Activated naive CD8-positive, alpha-beta T cell treated with anti-CD3 and anti-CD28 coated beads, Interleukin-2, amount 10 ng/mL, durations not matched to agents 7 days and 5 days (primary cell): ENCODE measurements at regions not wholly inside any gene's neighbourhood (a gene's known extent, or its start where the extent isn't known, plus 50 kb on each side); places are given as distances from the start of the nearest gene placed in this dataset.

Experiments
- ATAC-seq: fragments of 150-1000 bp; cut with Tn5 transposase; one replicate; pipeline ENCODE4 v1.10.0; 2021; ENCODE audit warnings: low read depth, moderate library complexity
- POLR2A ChIA-PET: fragments of 350-600 bp; sonication (Branson Sonifier 250); formaldehyde crosslinking; loops from one replicate; lab custom pipeline; 2021; ENCODE audit warnings: antibody characterized with exemption; lab: Charles Lee
- DNase-seq: peaks from one replicate; pipeline ENCODE4 v3.0.0; 2021
- H3K27ac Mint-ChIP-seq: one replicate; pipeline ENCODE4 v1.8.0; 2022; ENCODE audit warnings: mild to moderate bottlenecking, mixed read lengths
- H3K27me3 Mint-ChIP-seq: one replicate; pipeline ENCODE4 v1.8.0; 2022; ENCODE audit warnings: mild to moderate bottlenecking, moderate library complexity, mixed read lengths
- H3K36me3 Mint-ChIP-seq: one replicate; pipeline ENCODE4 v1.8.0; 2021; ENCODE audit warnings: mild to moderate bottlenecking, mixed read lengths
- H3K4me1 Mint-ChIP-seq: one replicate; pipeline ENCODE4 v1.8.0; 2021; ENCODE audit warnings: mixed read lengths
- H3K4me3 Mint-ChIP-seq: one replicate; pipeline ENCODE4 v1.8.0; 2022; ENCODE audit warnings: mild to moderate bottlenecking, moderate library complexity, mixed read lengths
- H3K9me3 Mint-ChIP-seq: one replicate; pipeline ENCODE4 v1.8.0; 2021; ENCODE audit warnings: mixed read lengths

DNA sequence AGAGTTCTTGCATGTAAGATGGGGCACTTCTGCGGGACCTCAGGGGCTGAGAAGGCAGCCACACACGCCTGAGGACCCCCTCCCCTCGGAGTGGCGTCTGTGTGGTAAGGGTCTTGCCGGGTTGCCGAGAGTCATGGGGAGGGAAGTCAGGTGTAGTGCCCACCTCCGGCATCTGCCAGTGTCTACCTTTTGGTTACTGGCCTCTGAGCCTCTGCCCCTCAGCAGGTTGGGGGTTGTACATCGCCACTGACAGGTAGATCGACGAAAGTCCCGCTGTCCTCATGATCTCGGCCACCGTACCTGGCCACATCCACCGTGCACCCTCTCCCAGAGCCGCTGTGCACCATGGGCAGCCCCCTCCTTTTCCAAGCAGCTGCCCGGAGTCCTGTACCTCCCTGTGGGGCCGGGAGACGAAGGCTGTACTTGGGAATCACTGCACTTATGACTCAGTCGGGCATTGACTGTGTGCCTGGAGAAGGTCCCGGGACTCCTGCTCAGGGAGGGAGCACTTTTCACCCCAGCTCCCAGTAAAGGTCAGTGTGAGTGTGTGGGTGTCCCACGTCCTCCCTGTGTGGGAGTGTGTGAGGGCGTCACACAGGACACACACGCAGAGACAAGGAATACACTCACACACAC is 332.4 kb upstream of the MYT1L start:
- Mint-ChIP-seq H3K27me3 (no peaks in the 10 kb centered on the region), H3K9me3 (peaks cover 9% of the 10 kb centered on the region), H3K27ac (no peak overlapping the region), H3K4me1 (no peaks in the 10 kb centered on the region), H3K36me3 (no peaks in the 10 kb centered on the region), H3K4me3 (no peak overlapping the region)
- ATAC-seq: no peak
- POLR2A ChIA-PET: no interaction called here
- DNase-seq: no peak

DNA sequence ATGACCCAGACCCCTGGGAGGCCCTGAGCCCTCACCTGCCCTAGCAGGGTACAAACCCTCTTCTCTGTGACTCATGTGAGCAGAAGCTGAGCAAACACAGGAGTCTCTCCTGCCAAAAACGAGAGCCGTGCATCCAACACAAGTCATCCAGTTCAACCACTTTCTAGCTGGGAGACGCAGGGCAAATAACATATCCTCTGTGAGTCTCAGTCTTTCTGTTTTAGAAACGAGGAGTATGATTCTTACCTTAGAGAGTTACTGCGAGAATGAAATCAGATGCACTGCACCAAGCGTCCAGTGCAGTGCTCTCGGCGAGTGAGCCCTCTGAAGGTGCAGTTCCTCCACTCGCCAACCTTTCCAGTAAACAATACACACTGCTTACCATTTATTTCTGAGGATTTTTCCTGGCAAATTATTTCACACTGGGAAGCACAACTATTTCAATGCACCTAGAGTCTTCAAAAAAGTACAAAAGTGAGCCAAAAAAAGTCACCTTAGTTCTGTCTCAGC is 331.8 kb upstream of the MYT1L start:
- H3K4me3 Mint-ChIP-seq: no peak overlapping the region

DNA sequence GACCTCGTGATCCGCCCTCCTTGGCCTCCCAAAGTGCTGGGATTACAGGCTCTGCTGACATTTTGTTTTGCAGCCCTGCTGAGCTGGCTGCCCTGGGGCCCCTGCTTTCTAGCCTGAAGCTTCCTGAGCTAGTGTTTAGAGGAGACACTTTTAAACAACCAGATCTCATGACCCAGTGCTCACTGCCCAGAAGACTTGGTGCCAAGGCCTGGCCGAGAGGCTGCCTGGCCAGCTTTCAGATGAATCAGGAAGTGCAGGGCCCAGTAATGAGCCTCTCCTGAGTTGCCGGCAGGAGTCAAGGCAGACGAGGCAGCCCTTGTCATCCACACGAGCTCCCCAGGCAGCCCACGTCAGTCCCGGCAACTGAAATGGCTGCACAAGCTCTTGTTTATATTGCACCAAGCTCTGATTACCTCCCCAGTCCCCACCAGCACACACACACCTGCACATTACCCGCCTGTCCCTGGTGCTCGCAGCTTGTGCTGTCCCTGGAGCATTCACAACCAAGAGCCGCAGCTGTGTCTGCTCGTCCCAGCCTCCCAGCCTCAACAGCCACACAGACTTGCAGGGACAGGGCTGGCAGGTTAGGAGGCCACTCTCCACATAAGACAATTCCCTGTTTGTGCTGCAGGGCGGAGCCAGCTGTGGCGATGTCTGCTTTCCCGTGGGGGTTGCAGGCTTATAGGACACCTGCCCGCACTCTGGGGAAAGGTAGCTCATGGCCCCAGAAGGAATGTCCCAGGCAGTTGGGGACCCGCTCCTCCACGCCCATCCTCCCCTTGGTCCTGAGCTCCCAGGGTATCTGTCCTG is 331.2 kb upstream of the MYT1L start:
- Mint-ChIP-seq H3K36me3 (peaks cover 5% of the 10 kb centered on the region), H3K27ac (no peak overlapping the region), H3K4me3 (no peak overlapping the region), H3K27me3 (no peaks in the 10 kb centered on the region), H3K4me1 (peaks cover 2% of the 10 kb centered on the region), H3K9me3 (peaks cover 13% of the 10 kb centered on the region)
- DNase-seq: no peak
- ATAC-seq: no peak
- POLR2A ChIA-PET: no interaction called here

More for the DNA sequence above, 331.8 kb upstream of the MYT1L start:
- no peak overlapping the region for H3K27ac Mint-ChIP-seq
- H3K9me3 Mint-ChIP-seq: peaks cover 13% of the 10 kb centered on the region
- no peak for ATAC-seq
- H3K27me3 Mint-ChIP-seq: no peaks in the 10 kb centered on the region
- POLR2A ChIA-PET: no interaction called here
- no peaks in the 10 kb centered on the region for H3K4me1 Mint-ChIP-seq
- no peak for DNase-seq
- peaks cover 5% of the 10 kb centered on the region for H3K36me3 Mint-ChIP-seq

DNA sequence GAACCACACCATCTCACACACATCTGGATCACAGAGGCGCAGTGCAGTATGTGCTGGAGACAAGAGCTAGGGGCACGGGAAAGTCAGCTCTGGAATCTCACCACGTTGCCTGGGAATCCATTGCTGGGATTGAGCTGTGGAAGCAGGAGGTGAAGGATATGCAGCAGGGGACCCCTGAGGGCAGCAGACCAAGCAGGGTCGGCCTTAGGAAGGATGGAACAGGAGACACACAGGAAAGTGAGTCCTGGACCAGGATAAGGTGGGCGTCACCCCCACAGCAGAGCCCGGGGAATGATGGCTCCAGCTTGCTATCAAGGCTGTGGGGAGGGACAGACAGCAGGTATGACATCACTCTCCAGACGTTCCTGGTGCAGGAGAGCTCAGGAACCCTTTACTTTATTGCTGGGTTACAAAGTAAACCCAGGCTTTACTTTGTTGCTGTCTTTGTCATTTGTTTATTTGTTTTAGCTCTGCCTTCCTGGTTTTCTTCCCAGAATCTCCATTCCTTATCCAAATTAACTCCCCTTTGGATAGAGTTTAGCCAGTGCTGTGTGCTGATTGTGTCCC is 329.8 kb upstream of the MYT1L start:
- Mint-ChIP-seq H3K27me3 (no peaks in the 10 kb centered on the region), H3K4me3 (no peak overlapping the region)

DNA sequence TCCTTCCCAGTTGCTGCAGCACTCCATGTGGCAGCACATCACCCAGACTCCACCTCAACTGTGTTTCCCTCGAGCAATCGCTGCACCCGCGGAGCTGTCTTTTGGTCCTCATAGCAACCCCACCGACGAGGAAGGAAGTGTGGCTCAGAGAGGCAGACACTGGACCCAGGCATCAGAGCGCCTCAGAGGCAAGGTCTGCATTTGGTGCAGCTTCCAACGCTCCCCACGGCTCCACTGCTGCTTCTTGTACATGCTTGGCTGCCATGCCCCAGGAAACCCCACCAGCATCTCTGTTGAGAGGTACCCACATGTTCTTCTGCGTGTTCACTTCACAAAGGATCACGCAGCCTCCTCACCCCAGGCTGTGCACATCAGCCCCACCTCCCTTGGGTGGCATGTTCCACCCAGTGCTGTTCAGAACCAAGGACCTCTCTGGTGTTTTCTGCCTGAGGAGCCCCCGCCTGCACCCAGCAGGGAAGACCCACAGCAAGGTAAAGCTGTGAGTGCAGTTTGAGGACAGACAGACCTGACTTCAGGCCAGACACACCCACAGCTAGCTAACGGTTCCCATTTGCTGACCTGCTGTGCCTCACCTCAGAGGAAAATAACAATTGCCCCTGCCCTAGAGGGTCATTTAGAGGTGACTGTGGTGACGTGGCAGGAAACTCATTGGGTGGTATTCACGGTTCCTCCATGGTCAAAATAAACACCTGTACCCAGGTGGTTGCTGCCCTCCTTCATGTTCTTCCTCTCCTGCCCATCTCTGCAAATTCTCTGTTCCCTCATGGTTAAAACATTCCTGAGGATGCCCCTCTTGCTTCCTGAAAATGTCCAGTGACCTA is 326.3 kb upstream of the MYT1L start:
- H3K9me3 Mint-ChIP-seq: peaks cover 13% of the 10 kb centered on the region
- peaks cover 5% of the 10 kb centered on the region for H3K36me3 Mint-ChIP-seq
- ATAC-seq (peak; percentile 68), DNase-seq (no peak)
- no peaks in the 10 kb centered on the region for H3K27me3 Mint-ChIP-seq
- POLR2A ChIA-PET: no interaction called here
- H3K4me3 Mint-ChIP-seq: no peak overlapping the region
- H3K4me1 Mint-ChIP-seq: peaks cover 5% of the 10 kb centered on the region
- no peak overlapping the region for H3K27ac Mint-ChIP-seq

More for the DNA sequence above, 329.8 kb upstream of the MYT1L start:
- H3K36me3 Mint-ChIP-seq: peaks cover 5% of the 10 kb centered on the region
- peaks cover 13% of the 10 kb centered on the region for H3K9me3 Mint-ChIP-seq
- POLR2A ChIA-PET: no interaction called here
- ATAC-seq (no peak), DNase-seq (no peak)
- no peak overlapping the region for H3K27ac Mint-ChIP-seq
- peaks cover 5% of the 10 kb centered on the region for H3K4me1 Mint-ChIP-seq

DNA sequence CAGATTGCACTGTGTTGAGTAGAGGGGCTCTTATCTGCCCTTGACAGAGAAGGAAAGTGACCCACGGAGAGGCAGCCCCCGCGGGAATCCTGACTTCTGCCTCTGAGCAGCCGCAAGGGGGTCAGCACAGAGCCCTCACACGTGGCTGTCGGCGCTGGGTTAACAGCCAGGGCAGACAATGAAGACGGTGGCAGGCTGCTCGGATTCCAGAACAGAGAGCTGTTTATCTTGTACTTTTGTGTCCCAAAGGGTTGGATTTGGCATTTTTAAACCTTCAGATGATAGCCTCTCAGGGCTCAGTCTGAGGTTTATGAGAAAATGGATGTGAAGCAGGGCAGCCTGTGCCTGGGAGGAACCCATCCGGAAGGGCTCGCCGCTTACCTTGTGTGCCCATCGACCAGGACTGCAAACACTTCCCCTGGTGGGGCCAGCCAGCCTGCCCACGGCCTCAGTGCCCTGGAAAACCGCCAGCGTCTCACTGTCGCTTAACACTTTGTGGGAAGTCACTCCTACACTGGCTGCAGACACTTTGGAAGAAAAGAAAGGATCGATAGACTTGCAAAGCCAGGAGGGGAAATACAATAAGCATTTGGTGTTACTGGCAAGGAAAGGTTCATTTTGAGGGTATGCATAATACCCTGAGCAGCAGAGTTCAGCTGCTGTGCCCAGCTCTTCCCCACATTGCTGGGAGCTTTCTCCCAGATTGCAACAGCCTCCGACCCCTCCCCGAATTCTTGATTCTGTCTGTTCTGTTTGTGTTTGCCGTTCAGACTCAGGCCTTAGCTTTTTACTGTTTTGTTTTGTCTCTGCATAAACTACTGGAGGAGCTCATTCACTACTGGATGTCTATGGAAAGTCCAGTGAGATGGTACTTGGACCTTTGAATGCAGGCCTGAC is 325.3 kb upstream of the MYT1L start:
- no peak overlapping the region for H3K4me3 Mint-ChIP-seq
- no peaks in the 10 kb centered on the region for H3K27me3 Mint-ChIP-seq
- no peak for DNase-seq
- POLR2A ChIA-PET: no interaction called here
- peaks cover 5% of the 10 kb centered on the region for H3K4me1 Mint-ChIP-seq
- H3K27ac Mint-ChIP-seq: no peak overlapping the region
- peaks cover 13% of the 10 kb centered on the region for H3K9me3 Mint-ChIP-seq
- no peak for ATAC-seq
- peaks cover 5% of the 10 kb centered on the region for H3K36me3 Mint-ChIP-seq

DNA sequence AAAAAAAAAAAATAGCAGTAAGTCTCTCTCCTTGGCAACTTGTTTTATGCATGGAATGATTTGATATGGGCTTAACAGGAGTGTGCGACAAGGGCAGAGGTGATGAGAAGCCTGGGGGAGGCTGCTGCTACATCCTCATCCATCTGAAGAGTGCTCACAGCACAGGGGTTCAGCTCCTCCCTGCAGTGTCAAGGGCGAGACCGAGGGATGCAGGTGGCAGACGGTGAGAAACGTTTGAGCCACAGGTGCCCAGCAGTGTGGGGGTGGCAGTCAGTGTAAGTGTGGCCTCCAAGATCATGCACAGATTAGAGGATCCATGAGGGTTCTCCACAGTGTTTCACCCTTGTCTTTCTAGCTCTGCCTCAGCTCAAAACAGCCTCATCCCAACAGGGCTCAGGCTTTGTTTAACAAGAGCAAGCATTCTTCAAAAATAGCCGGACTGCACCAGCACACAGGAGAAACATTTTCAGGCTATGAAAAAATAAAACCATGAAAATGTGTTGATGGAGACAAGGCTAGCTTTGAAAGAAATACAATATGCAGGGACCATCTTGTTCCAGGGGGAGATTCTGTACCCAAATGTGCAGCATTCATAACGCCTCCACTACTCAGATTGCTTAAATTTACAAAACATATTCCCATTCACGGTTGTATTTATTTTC is 324.5 kb upstream of the MYT1L start:
- Mint-ChIP-seq H3K4me3 (no peak overlapping the region), H3K9me3 (peaks cover 11% of the 10 kb centered on the region), H3K36me3 (peaks cover 5% of the 10 kb centered on the region), H3K4me1 (peaks cover 6% of the 10 kb centered on the region), H3K27ac (no peak overlapping the region), H3K27me3 (no peaks in the 10 kb centered on the region)
- POLR2A ChIA-PET: no interaction called here
- DNase-seq (no peak), ATAC-seq (no peak)

DNA sequence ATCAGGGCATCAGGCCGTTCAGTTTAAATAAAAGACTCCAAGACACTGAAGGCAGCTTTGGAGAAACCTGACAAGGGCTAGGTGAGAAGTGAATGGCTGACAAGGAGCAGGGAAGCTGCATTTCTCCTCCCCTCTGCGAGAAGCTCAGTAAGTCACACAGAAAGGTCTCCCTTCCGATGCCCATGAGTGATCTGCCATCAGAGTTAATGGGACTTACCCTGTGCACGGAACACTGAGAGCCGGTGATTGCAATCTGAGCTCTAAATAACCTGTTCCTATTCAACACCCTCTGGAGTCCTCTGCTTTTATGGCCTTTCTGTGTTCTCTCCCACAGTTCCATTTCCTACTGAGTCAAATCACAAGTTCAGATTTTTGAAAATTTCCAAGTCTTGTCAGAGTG is 322.2 kb upstream of the MYT1L start:
- DNase-seq (no peak), ATAC-seq (no peak)
- Mint-ChIP-seq H3K4me1 (peaks cover 7% of the 10 kb centered on the region), H3K27me3 (no peaks in the 10 kb centered on the region), H3K4me3 (no peak overlapping the region), H3K27ac (no peak overlapping the region), H3K9me3 (peaks cover 2% of the 10 kb centered on the region), H3K36me3 (peaks cover 2% of the 10 kb centered on the region)
- POLR2A ChIA-PET: no interaction called here

DNA sequence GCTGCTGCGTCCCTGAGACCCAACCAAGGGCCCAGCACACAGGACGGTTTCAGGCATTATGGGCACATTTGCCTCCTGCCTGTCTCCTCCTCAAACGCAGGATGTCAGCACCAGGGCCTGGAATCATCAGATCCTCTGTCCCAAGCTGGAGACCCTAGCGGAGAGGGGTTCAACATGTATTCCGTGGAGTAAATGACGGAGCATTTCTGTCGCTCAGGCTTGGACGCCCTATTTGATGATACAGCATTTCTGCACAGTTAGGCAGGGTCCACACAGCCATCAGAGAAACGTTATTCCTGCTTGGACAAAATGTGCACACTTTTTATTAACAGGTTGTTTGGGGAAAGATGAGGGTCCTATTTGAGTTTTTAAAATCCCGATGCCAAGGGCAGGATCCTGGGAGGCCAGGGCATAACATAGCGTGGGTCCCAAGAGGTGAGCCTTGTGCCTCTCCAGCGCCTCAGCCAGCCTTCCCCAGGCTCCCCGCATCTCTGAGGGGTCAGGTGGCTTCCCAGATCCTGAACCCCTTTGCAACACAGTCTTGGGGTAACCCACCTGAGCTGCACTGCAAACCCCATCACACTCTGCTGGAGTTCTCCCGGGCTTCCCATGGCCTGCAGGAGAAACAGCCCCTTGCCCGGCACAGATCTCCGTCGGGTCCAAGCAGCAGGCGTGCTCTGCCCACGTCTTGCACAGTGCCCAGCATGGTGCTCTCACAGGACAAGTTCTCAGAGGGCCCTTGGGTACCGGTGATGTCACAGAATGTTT is 319.7 kb upstream of the MYT1L start:
- no peak for ATAC-seq
- Mint-ChIP-seq H3K27ac (no peak overlapping the region), H3K36me3 (peaks cover 2% of the 10 kb centered on the region), H3K4me3 (no peak overlapping the region), H3K9me3 (peaks cover 2% of the 10 kb centered on the region), H3K4me1 (peaks cover 25% of the 10 kb centered on the region), H3K27me3 (no peaks in the 10 kb centered on the region)
- DNase-seq: no peak
- POLR2A ChIA-PET: no interaction called here

DNA sequence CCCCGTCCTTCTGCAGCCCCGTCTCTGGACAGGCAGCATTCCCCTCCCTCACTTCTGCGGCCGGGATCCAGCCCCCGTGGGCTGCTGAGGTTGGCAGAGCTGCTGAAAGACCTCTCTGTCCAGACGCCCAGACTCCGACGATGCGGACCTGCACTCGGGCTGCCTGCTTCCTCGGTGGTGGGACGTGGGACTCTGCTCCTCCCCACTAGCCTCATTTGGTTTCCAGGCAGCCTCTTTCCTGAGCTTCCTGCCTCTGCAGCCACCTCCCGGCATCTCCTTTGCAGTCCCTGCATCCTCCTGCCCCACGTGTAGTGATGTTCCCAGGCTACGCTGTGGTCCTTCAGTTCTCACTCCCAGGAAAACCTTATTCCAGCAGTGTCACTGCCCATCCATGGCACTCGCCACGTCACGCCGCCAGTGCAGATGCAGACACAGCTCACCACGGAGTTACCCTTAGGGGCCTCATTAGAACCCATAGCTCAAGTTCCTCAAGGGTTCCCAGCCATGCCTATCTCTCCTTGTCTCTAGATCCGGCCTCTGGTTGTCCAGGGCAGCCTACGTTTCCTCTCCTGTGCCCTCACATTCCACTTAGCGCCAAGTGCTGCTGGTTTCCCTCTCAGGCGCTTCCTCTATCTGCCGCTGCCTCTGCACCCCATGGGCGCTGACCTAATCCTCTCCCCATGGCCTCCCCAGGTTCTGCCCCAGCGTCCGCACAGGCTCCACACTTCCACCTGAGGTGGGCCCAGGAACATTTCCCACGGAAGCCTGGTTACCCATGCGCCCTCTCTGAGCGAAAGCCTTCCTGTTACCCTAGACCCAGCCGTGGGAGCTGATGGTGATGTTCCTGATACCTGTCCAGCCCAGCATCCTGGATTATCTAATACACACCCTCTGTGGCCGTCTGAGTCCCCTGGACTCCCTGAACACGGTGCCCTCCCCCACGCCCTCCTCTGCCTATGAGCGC is 318.3 kb upstream of the MYT1L start:
- POLR2A ChIA-PET: no interaction called here

DNA sequence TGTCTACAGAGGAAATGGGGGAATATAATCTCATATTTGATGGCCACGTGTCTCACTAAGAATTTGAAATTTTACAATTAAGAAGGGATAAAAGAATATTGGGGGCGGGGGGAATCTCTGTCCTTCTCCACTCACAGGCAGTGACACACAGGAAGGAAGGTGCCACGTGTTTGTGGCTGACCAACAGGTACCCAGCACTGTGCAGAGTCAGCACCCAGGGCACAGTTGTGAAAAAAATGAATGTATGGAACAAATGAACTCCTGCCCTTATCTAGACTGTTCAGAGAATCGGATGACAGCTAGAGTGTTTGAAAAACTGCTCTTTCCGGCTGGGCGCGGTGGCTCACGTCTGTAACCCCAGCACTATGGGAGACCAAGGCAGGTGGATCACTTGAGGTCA is 317.0 kb upstream of the MYT1L start:
- peaks cover 8% of the 10 kb centered on the region for H3K9me3 Mint-ChIP-seq
- no peak overlapping the region for H3K27ac Mint-ChIP-seq
- no peak overlapping the region for H3K4me3 Mint-ChIP-seq
- no peaks in the 10 kb centered on the region for H3K27me3 Mint-ChIP-seq
- POLR2A ChIA-PET: interaction anchor here (1.9 kb wide), 1 partner anchor 34 kb away, joined by 16 read pairs; no protein-coding TSS in a partner anchor
- DNase-seq: no peak
- no peak for ATAC-seq
- H3K4me1 Mint-ChIP-seq: peaks cover 32% of the 10 kb centered on the region
- H3K36me3 Mint-ChIP-seq: peaks cover 3% of the 10 kb centered on the region

More for the DNA sequence above, 318.3 kb upstream of the MYT1L start:
- no peak for ATAC-seq
- DNase-seq: no peak
- H3K4me1 Mint-ChIP-seq: peaks cover 25% of the 10 kb centered on the region
- no peaks in the 10 kb centered on the region for H3K27me3 Mint-ChIP-seq
- no peak overlapping the region for H3K4me3 Mint-ChIP-seq
- H3K27ac Mint-ChIP-seq: no peak overlapping the region
- peaks cover 2% of the 10 kb centered on the region for H3K9me3 Mint-ChIP-seq
- peaks cover 2% of the 10 kb centered on the region for H3K36me3 Mint-ChIP-seq
